SU-DHL-6 (cell line): ENCODE measurements at regions not wholly inside any gene's neighbourhood (a gene's known extent, or its start where the extent isn't known, plus 50 kb on each side); places are given as distances from the start of the nearest gene placed in this dataset.

Source experiments
- EZH2phosphoT487 ChIP-seq: fragments of 200-600 bp; sonication (generic), shearing (Covaris generic); conservative IDR thresholded peaks from 2 replicates; pipeline ENCODE4 v1.6.1; 2018; ENCODE audit warnings: mild to moderate bottlenecking, antibody characterized with exemption, low read length, moderate library complexity, mixed read lengths
- TF ChIP-seq, protein P1 (sequence below): fragments of 200-600 bp; sonication (generic); IDR thresholded peaks from one replicate; pipeline ENCODE4 v1.5.1; 2017; ENCODE audit warnings: antibody characterized with exemption, mild to moderate bottlenecking, low read length, moderate library complexity; ENCODE audit not compliant: insufficient read depth, poor library complexity, severe bottlenecking

DNA sequence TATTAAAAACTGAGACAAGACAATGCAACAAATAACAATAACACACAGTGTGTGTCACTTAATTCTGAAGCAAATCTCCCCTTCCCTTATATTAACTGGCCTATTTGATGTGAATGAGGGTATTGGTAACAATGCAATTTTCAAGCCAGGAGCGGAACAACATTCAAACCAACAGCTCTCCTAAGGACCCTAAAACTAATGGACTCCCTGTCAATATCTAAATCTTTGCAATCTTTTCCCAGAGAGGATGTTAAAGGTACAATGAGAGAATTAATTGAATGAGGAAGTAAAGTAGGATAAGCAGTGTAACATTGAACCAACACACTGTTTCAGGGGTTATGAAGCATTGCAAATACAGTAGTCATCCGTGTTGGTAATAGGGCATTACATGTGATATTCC is 311.7 kb downstream of the HTR1A start:
- TF ChIP-seq, protein P1, sequence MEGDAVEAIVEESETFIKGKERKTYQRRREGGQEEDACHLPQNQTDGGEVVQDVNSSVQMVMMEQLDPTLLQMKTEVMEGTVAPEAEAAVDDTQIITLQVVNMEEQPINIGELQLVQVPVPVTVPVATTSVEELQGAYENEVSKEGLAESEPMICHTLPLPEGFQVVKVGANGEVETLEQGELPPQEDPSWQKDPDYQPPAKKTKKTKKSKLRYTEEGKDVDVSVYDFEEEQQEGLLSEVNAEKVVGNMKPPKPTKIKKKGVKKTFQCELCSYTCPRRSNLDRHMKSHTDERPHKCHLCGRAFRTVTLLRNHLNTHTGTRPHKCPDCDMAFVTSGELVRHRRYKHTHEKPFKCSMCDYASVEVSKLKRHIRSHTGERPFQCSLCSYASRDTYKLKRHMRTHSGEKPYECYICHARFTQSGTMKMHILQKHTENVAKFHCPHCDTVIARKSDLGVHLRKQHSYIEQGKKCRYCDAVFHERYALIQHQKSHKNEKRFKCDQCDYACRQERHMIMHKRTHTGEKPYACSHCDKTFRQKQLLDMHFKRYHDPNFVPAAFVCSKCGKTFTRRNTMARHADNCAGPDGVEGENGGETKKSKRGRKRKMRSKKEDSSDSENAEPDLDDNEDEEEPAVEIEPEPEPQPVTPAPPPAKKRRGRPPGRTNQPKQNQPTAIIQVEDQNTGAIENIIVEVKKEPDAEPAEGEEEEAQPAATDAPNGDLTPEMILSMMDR = no peak
- no peak for TF ChIP-seq EZH2phosphoT487
